ENCODE measurements at regions not wholly inside any gene's neighbourhood (a gene's known extent, or its start where the extent isn't known, plus 50 kb on each side); places are given as distances from the start of the nearest gene placed in this dataset.

- Histone ChIP-seq H3K4me1 (no peaks in the 10 kb centered on the region), H3K36me3 (ENCODE audit: low read depth, missing control alignments) (no peaks in the 10 kb centered on the region), H3K9me3 (no peaks in the 10 kb centered on the region), H3K27me3 (no peaks in the 10 kb centered on the region), H3K27ac (no peak overlapping the region), H3K4me3 (no peak overlapping the region)
- intact Hi-C loops (cut with DNase I; ENCODE audit: low total_unique reads), result no loop called here
- DNase-seq, result no peak
- WGBS, 2 donors, result 73 to 88% methylated on average over 5 to 12 of the region's 12 CpGs
- no peak for TF ChIP-seq POLR2A (IDR thresholded peaks at IDR 0.05)
- no peak for TF ChIP-seq CTCF (IDR thresholded peaks at IDR 0.05)
Measured at GRCh38 chr18:78770823-78771139, 208.8 kb upstream of the SALL3 start.

GRCh38 chr18:78771496-78772359, 207.9 kb upstream of the SALL3 start:
- Histone ChIP-seq H3K4me1 (no peaks in the 10 kb centered on the region), H3K36me3 (ENCODE audit: low read depth, missing control alignments) (no peaks in the 10 kb centered on the region), H3K9me3 (no peaks in the 10 kb centered on the region), H3K27ac (no peak overlapping the region), H3K4me3 (no peak overlapping the region), H3K27me3 (no peaks in the 10 kb centered on the region)
- TF ChIP-seq CTCF (IDR thresholded peaks at IDR 0.05) (no peak), POLR2A (IDR thresholded peaks at IDR 0.05) (no peak)
- whole genome bisulfite sequencing, 2 donors, result 85 to 88% methylated on average over 17 to 22 of the region's 22 CpGs
- no peak for DNase-seq
- intact Hi-C loops (cut with DNase I; ENCODE audit: low total_unique reads), result no loop called here

DNA sequence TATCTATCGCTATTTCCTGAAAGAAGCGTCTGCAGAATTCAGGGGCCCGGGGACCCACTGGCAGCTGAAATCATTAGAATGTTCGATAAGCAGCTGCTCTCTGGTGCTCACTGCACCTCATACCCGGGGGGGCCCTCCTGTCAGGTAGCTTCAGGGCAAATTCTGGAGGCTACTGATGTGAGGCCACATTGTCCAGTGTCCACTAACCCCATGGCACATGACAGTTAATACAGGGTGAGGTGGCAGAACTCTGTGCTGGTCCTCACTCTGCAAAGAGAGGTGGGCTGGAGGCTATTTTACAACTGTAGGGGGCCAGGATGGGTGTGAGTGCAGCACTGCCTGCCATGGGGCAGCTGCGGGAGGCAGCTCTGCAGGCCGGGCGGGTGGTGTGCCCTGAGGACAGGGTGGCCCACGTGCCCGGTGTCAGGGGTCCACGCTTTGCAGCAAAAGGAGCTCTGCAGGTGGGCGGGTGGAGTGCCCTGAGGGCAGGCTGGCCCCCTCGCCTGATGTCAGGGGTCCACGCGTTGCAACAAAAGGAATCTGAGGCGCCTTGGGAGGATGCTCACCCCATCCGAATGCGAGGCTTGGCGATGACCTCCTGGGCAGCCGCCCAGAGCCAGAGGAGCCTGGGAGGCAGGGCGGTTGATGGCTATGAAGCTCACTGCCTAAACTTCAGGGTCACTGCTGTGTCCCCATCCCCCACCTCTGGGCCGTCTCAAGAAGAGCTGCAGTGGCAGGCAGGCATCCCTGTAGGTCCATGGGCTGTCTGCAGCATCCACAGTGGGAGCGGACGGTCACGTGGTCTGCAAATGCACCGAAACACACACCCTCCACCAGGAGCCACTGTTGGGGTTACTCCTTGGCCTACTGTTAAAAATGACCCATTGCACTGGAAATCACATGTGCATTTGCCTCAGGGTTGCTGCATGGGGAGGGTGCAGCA, 207.0 kb upstream of the SALL3 start:
- Histone ChIP-seq H3K27me3 (no peaks in the 10 kb centered on the region), H3K27ac (no peak overlapping the region), H3K36me3 (ENCODE audit: low read depth, missing control alignments) (no peaks in the 10 kb centered on the region), H3K4me3 (no peak overlapping the region), H3K9me3 (no peaks in the 10 kb centered on the region), H3K4me1 (no peaks in the 10 kb centered on the region)
- no peak for DNase-seq
- 76 to 81% methylated on average over 16 to 26 of the region's 26 CpGs for WGBS, 2 donors
- TF ChIP-seq POLR2A (IDR thresholded peaks at IDR 0.05) (no peak), CTCF (IDR thresholded peaks at IDR 0.05) (no peak)
- intact Hi-C loops (cut with DNase I; ENCODE audit: low total_unique reads), result no loop called here

GRCh38 chr18:78773303-78773755, 206.3 kb upstream of the SALL3 start:
- Histone ChIP-seq H3K4me1 (no peaks in the 10 kb centered on the region), H3K36me3 (ENCODE audit: low read depth, missing control alignments) (no peaks in the 10 kb centered on the region), H3K27me3 (no peaks in the 10 kb centered on the region), H3K27ac (no peak overlapping the region), H3K9me3 (no peaks in the 10 kb centered on the region), H3K4me3 (no peak overlapping the region)
- TF ChIP-seq POLR2A (IDR thresholded peaks at IDR 0.05) (no peak), CTCF (IDR thresholded peaks at IDR 0.05) (no peak)
- DNase-seq, result no peak
- intact Hi-C loops (cut with DNase I; ENCODE audit: low total_unique reads), result no loop called here
- WGBS, 2 donors, result 77 to 80% methylated on average over 2 to 7 of the region's 7 CpGs
